Sigmoid colon (tissue), 4 donors: ENCODE measurements at regions not wholly inside any gene's neighbourhood (a gene's known extent, or its start where the extent isn't known, plus 50 kb on each side); places are given as distances from the start of the nearest gene placed in this dataset.

Source experiments
- EP300 ChIP-seq, 4 donors: sonication (generic); formaldehyde crosslinking; IDR thresholded peaks; one replicate each; pipeline ENCODE4 v1.6.1; 2017; ENCODE audit warnings: antibody characterized with exemption in 4 of 4
- POLR2A ChIP-seq, 2 donors: fragments of 450-650 bp; IDR thresholded peaks; one replicate each; pipeline ENCODE4 v1.6.1; 2016; ENCODE audit warnings: antibody characterized with exemption in 2 of 2, mild to moderate bottlenecking in 2 of 2, moderate library complexity in 2 of 2
- POLR2AphosphoS5 ChIP-seq, 4 donors: sonication (generic); formaldehyde crosslinking; IDR thresholded peaks; one replicate each; pipeline ENCODE4 v1.6.1; 2017; ENCODE audit warnings: antibody characterized with exemption in 4 of 4
- TF ChIP-seq, protein P1 (sequence below), 4 experiments: fragments of 450-650 bp in 3 of 4; fragments of 200-600 bp in 1 of 4; IDR thresholded peaks; one replicate each; pipeline ENCODE4 v1.5.1; 2016 to 2019; ENCODE audit warnings: antibody characterized with exemption in 4 of 4, mild to moderate bottlenecking in 3 of 4, moderate library complexity in 2 of 4

DNA sequence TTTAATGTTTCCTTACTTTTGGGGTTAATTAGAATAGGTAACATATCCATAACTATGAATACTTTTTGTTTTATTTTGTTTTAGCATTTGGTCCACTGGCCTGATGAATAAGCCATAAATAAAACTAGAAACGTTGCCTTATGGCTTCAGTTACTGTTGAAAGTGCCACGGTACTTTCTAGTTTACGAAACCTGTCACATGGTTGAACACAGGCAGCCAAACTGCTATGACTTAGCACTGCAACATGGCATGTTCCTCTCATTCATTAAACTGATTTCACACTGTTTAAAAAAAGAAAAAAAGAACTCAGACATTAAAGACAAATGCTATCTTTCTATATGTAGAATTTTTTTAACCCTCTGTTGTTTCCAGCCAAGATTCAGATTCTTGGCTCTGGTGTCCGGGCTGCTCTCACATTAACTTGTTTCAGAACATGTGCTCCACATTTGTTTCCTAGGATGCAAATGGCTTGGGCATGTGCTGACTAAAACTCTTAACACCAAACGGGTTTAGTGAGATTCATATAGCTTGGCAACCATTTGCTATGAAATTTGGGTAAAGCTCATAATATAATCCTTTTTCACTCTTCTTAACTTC is 323.9 kb upstream of the RND3 start:
- TF ChIP-seq EP300 (IDR thresholded peaks at IDR 0.05): no peak
- TF ChIP-seq, protein P1, sequence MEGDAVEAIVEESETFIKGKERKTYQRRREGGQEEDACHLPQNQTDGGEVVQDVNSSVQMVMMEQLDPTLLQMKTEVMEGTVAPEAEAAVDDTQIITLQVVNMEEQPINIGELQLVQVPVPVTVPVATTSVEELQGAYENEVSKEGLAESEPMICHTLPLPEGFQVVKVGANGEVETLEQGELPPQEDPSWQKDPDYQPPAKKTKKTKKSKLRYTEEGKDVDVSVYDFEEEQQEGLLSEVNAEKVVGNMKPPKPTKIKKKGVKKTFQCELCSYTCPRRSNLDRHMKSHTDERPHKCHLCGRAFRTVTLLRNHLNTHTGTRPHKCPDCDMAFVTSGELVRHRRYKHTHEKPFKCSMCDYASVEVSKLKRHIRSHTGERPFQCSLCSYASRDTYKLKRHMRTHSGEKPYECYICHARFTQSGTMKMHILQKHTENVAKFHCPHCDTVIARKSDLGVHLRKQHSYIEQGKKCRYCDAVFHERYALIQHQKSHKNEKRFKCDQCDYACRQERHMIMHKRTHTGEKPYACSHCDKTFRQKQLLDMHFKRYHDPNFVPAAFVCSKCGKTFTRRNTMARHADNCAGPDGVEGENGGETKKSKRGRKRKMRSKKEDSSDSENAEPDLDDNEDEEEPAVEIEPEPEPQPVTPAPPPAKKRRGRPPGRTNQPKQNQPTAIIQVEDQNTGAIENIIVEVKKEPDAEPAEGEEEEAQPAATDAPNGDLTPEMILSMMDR (IDR thresholded peaks at IDR 0.05): no peak
- no peak for TF ChIP-seq POLR2A (IDR thresholded peaks at IDR 0.05)
- peak in 3 of 4 donors; percentile 21 to 64 (median 32) for TF ChIP-seq POLR2AphosphoS5 (IDR thresholded peaks at IDR 0.05)
